PC-9 (cell line): ENCODE measurements at regions not wholly inside any gene's neighbourhood (a gene's known extent, or its start where the extent isn't known, plus 50 kb on each side); places are given as distances from the start of the nearest gene placed in this dataset.

Experiments
- CTCF ChIP-seq: fragments of 200-600 bp; sonication (generic); conservative IDR thresholded peaks from 2 replicates; pipeline ENCODE4 v1.6.1; 2017; ENCODE audit warnings: mixed run types, antibody characterized with exemption, mild to moderate bottlenecking, moderate library complexity
- EZH2 ChIP-seq: fragments of 200-600 bp; sonication (generic); IDR thresholded peaks from 2 replicates; pipeline ENCODE4 v1.8.0; 2017; ENCODE audit warnings: antibody characterized with exemption, low read depth

GRCh38 chr3:132979606-132980005 lies 58.6 kb upstream of the TMEM108 start:
- TF ChIP-seq CTCF (no peak), EZH2 (no peak)
